ENCODE measurements at regions not wholly inside any gene's neighbourhood (a gene's known extent, or its start where the extent isn't known, plus 50 kb on each side); places are given as distances from the start of the nearest gene placed in this dataset.

- no peak for TF ChIP-seq CTCF (IDR thresholded peaks at IDR 0.05)
- Histone ChIP-seq H3K36me3 (no peaks in the 10 kb centered on the region), H3K9me3 (no peaks in the 10 kb centered on the region), H3K27me3 (no peaks in the 10 kb centered on the region), H3K4me1 (no peaks in the 10 kb centered on the region), H3K27ac (no peak overlapping the region), H3K4me3 (no peak overlapping the region)
- DNase-seq (ENCODE audit: low spot score in 2 of 2): no peak
- intact Hi-C loops (cut with DNase I): no loop called here
These were observed 959.7 kb upstream of the LCORL start for GRCh38 chr4:18981234-18981615.

GRCh38 chr4:18980516-18981233 is 959.1 kb upstream of the LCORL start:
- Histone ChIP-seq H3K4me3 (no peak overlapping the region), H3K36me3 (no peaks in the 10 kb centered on the region), H3K9me3 (no peaks in the 10 kb centered on the region), H3K27ac (no peak overlapping the region), H3K4me1 (no peaks in the 10 kb centered on the region), H3K27me3 (no peaks in the 10 kb centered on the region)
- no peak for TF ChIP-seq CTCF (IDR thresholded peaks at IDR 0.05)
- DNase-seq (ENCODE audit: low spot score in 2 of 2): no peak
- intact Hi-C loops (cut with DNase I): no loop called here

DNA sequence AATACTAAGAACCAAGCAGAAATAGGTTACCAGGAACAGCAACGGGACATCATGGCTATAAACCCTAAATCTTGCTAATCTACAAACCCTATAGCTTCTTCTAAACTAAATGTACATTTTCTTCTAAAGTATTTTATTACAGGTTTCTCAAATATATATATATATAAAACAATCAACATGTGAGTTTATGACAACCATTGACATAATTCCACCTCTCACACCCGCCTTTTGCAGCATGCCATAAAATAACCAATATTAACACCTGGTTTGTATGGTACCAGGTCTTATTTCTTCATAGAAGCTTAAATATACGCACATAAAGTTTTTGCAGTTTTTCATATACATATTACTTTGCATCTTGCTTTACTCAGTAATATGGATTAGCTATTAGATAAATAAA is 955.3 kb upstream of the LCORL start:
- H3K27me3 ChIP-seq: no peaks in the 10 kb centered on the region
- no peaks in the 10 kb centered on the region for H3K4me1 ChIP-seq
- H3K27ac ChIP-seq: no peak overlapping the region
- DNase-seq (ENCODE audit: low spot score in 2 of 2): no peak
- no peak overlapping the region for H3K4me3 ChIP-seq
- no peaks in the 10 kb centered on the region for H3K36me3 ChIP-seq
- no peak for TF ChIP-seq CTCF (IDR thresholded peaks at IDR 0.05)
- intact Hi-C loops (cut with DNase I): no loop called here
- no peaks in the 10 kb centered on the region for H3K9me3 ChIP-seq

DNA sequence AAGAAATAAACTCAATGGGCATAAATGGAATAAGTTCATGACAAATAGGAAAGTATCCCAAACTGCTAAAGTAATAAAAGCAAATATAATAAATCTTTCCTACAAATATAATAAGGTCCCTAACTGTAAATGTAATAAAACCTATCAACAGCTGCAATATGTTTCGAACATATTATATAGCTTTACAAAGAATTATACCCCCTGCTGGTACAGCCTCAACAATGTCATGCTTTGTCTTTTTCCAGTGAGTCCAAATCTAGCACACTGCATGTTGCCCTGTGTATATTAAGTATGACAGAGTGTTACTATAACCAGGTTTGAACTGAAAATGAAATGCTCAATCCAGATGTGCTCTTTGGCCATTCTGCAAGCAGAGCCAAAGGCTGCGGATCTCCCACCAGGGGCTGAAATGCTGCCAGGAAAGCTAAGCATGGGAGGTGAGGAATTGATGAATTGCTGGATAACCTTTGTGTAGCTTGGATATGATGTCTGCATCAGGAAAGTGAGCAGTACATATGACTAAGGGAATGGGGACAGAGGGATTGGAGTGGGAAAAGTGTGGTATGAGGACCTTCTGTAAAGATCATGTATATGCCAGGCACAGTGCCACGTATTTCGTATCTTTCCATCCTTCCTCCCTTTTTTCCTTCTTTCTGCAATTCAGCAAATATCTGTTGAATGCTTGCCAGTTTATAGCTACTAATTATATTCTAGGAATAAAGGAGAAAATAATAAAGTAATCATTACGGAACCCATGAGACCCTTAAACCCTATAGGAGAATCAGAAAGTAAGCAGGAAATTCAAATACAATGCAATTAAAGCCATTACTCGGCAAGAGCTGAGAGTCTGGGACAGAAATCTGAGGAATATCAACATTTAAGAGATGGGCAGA is 954.6 kb upstream of the LCORL start:
- Histone ChIP-seq H3K4me3 (no peak overlapping the region), H3K36me3 (no peaks in the 10 kb centered on the region), H3K4me1 (no peaks in the 10 kb centered on the region), H3K27ac (no peak overlapping the region), H3K9me3 (no peaks in the 10 kb centered on the region), H3K27me3 (no peaks in the 10 kb centered on the region)
- TF ChIP-seq CTCF (IDR thresholded peaks at IDR 0.05): no peak
- intact Hi-C loops (cut with DNase I): no loop called here
- DNase-seq (ENCODE audit: low spot score in 2 of 2): no peak

DNA sequence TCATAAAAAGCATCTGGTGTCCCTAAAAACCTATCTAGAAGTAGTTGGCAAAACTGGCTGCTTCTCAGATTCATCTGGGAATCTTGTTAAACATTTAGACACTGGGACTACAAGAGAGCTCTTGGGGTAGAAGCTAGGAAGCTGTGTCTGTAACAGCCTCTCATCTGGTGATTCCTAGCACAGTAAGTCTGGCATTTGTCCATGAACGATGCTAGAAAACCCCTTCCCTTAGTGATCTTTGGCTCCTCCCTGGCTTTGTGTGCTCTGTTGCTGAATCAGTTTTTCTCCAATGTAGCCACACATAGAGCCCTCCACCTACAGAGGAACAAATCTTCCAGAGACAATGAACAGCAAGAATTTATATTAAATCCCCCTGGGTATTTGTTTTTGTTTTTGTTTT is 951.7 kb upstream of the LCORL start:
- intact Hi-C loops (cut with DNase I): no loop called here
- no peaks in the 10 kb centered on the region for H3K27me3 ChIP-seq
- no peaks in the 10 kb centered on the region for H3K36me3 ChIP-seq
- H3K27ac ChIP-seq: no peak overlapping the region
- no peak overlapping the region for H3K4me3 ChIP-seq
- no peak for TF ChIP-seq CTCF (IDR thresholded peaks at IDR 0.05)
- no peaks in the 10 kb centered on the region for H3K9me3 ChIP-seq
- DNase-seq (ENCODE audit: low spot score in 2 of 2): no peak
- no peaks in the 10 kb centered on the region for H3K4me1 ChIP-seq

Measured in ascending aorta (tissue), 2 donors.